ENCODE measurements at regions not wholly inside any gene's neighbourhood (a gene's known extent, or its start where the extent isn't known, plus 50 kb on each side); places are given as distances from the start of the nearest gene placed in this dataset.

- H3K36me3 ChIP-seq (ENCODE audit: low read length) = no peaks in the 10 kb centered on the region
- H3K27ac ChIP-seq (ENCODE audit: low read depth, low read length) = no peak overlapping the region
- no peaks in the 10 kb centered on the region for H3K27me3 ChIP-seq (ENCODE audit: low read length)
- no peaks in the 10 kb centered on the region for H3K9me2 ChIP-seq (replicated peaks; ENCODE audit: insufficient read depth, low read length)
- no peaks in the 10 kb centered on the region for H3F3A ChIP-seq (ENCODE audit: insufficient read depth)
- no peak overlapping the region for H3K9ac ChIP-seq (ENCODE audit: low read length)
- H3K4me3 ChIP-seq (ENCODE audit: insufficient read depth, low read length, poor library complexity, severe bottlenecking) = no peak overlapping the region
- no peak overlapping the region for H3K4me2 ChIP-seq (ENCODE audit: low read depth, low read length, poor library complexity, severe bottlenecking)
- no peaks in the 10 kb centered on the region for H3K9me3 ChIP-seq (ENCODE audit: insufficient read depth, low read length)
- H3K79me2 ChIP-seq (ENCODE audit: insufficient read depth, low read length) = no peaks in the 10 kb centered on the region
- no peaks in the 10 kb centered on the region for H4K20me1 ChIP-seq (ENCODE audit: low read depth, low read length)
- no peak overlapping the region for H2AFZ ChIP-seq (ENCODE audit: low read depth, low read length, severe bottlenecking)
- TF ChIP-seq EZH2phosphoT487 (conservative IDR thresholded peaks at IDR 0.05; ENCODE audit: low read length) = no peak
- TF ChIP-seq, protein P1, sequence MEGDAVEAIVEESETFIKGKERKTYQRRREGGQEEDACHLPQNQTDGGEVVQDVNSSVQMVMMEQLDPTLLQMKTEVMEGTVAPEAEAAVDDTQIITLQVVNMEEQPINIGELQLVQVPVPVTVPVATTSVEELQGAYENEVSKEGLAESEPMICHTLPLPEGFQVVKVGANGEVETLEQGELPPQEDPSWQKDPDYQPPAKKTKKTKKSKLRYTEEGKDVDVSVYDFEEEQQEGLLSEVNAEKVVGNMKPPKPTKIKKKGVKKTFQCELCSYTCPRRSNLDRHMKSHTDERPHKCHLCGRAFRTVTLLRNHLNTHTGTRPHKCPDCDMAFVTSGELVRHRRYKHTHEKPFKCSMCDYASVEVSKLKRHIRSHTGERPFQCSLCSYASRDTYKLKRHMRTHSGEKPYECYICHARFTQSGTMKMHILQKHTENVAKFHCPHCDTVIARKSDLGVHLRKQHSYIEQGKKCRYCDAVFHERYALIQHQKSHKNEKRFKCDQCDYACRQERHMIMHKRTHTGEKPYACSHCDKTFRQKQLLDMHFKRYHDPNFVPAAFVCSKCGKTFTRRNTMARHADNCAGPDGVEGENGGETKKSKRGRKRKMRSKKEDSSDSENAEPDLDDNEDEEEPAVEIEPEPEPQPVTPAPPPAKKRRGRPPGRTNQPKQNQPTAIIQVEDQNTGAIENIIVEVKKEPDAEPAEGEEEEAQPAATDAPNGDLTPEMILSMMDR (IDR thresholded peaks at IDR 0.05; ENCODE audit: insufficient read depth, low read length, poor library complexity, severe bottlenecking) = no peak
Measured at GRCh38 chr1:218558271-218558810, 213.2 kb downstream of the TGFB2 start.

GRCh38 chr1:218565377-218565776, 220.2 kb downstream of the TGFB2 start:
- Histone ChIP-seq H3K27me3 (ENCODE audit: low read length) (no peaks in the 10 kb centered on the region), H4K20me1 (ENCODE audit: low read depth, low read length) (no peaks in the 10 kb centered on the region), H3K9me3 (ENCODE audit: insufficient read depth, low read length) (no peaks in the 10 kb centered on the region), H3K27ac (ENCODE audit: low read depth, low read length) (no peak overlapping the region), H3K4me3 (ENCODE audit: insufficient read depth, low read length, poor library complexity, severe bottlenecking) (no peak overlapping the region), H3K9me2 (replicated peaks; ENCODE audit: insufficient read depth, low read length) (no peaks in the 10 kb centered on the region), H3K79me2 (ENCODE audit: insufficient read depth, low read length) (no peaks in the 10 kb centered on the region), H3F3A (ENCODE audit: insufficient read depth) (no peaks in the 10 kb centered on the region), H3K9ac (ENCODE audit: low read length) (no peak overlapping the region), H2AFZ (ENCODE audit: low read depth, low read length, severe bottlenecking) (no peak overlapping the region), H3K4me2 (ENCODE audit: low read depth, low read length, poor library complexity, severe bottlenecking) (no peak overlapping the region), H3K36me3 (ENCODE audit: low read length) (no peaks in the 10 kb centered on the region)
- TF ChIP-seq, protein P1 (IDR thresholded peaks at IDR 0.05; ENCODE audit: insufficient read depth, low read length, poor library complexity, severe bottlenecking) = no peak
- TF ChIP-seq EZH2phosphoT487 (conservative IDR thresholded peaks at IDR 0.05; ENCODE audit: low read length) = no peak

- no peak overlapping the region for H3K27ac ChIP-seq (ENCODE audit: low read depth, low read length)
- H3K9me3 ChIP-seq (ENCODE audit: insufficient read depth, low read length) = no peaks in the 10 kb centered on the region
- no peak overlapping the region for H2AFZ ChIP-seq (ENCODE audit: low read depth, low read length, severe bottlenecking)
- TF ChIP-seq EZH2phosphoT487 (conservative IDR thresholded peaks at IDR 0.05; ENCODE audit: low read length) = no peak
- TF ChIP-seq, protein P1 (IDR thresholded peaks at IDR 0.05; ENCODE audit: insufficient read depth, low read length, poor library complexity, severe bottlenecking) = no peak
- no peaks in the 10 kb centered on the region for H3K36me3 ChIP-seq (ENCODE audit: low read length)
- no peaks in the 10 kb centered on the region for H4K20me1 ChIP-seq (ENCODE audit: low read depth, low read length)
- H3K27me3 ChIP-seq (ENCODE audit: low read length) = no peaks in the 10 kb centered on the region
- no peaks in the 10 kb centered on the region for H3K9me2 ChIP-seq (replicated peaks; ENCODE audit: insufficient read depth, low read length)
- H3K4me2 ChIP-seq (ENCODE audit: low read depth, low read length, poor library complexity, severe bottlenecking) = no peak overlapping the region
- H3K79me2 ChIP-seq (ENCODE audit: insufficient read depth, low read length) = no peaks in the 10 kb centered on the region
- no peaks in the 10 kb centered on the region for H3F3A ChIP-seq (ENCODE audit: insufficient read depth)
- H3K9ac ChIP-seq (ENCODE audit: low read length) = no peak overlapping the region
- H3K4me3 ChIP-seq (ENCODE audit: insufficient read depth, low read length, poor library complexity, severe bottlenecking) = no peak overlapping the region
Measured at GRCh38 chr1:218568962-218569550, 223.9 kb downstream of the TGFB2 start.
